K562 (cell line): ENCODE measurements at regions not wholly inside any gene's neighbourhood (a gene's known extent, or its start where the extent isn't known, plus 50 kb on each side); places are given as distances from the start of the nearest gene placed in this dataset.

Source experiments
- ATAC-seq: fragments of 200-7000 bp; cut with Tn5 transposase; 3 replicates; pipeline ENCODE4 v1.9.1; 2020; ENCODE audit warnings: moderate library complexity
- BruUV-seq: library from RNA; stranded (reverse); fragments of 400-500 nt; replicated peaks from 2 replicates; lab custom pipeline; 2021; lab: Mats Ljungman, UMichigan
- CTCF ChIA-PET: fragments of 300-600 bp; formaldehyde crosslinking; extraction: SDS; loops from one replicate; lab custom pipeline; 2021; ENCODE audit warnings: low intra/inter-chr PET ratio; lab: Yijun Ruan, JAX
- POLR2A ChIA-PET: fragments of 300-600, 350-650 bp; sonication (Branson Sonifier 250); formaldehyde crosslinking; extraction: SDS; loops from one replicate; lab custom pipeline; 2021; ENCODE audit warnings: antibody characterized with exemption, inconsistent platforms; lab: Yijun Ruan, JAX
- DNase-seq, 4 experiments: peaks; one replicate each; pipeline versions ENCODE4 v3.0.0 to v3.0.0-alpha.2; 2011 to 2018; ENCODE audit warnings: low spot score in 3 of 4, mixed read lengths in 3 of 4; ENCODE audit errors: extremely low read depth in 1 of 4
- FAIRE-seq: peaks from 2 replicates; lab custom pipeline; 2011; peaks lifted over from hg19 to GRCh38; lab: Jason Lieb, UNC
- H2AFZ ChIP-seq: 2 replicates; pipeline ENCODE4 v1.6.0; 2011; ENCODE audit warnings: low read depth, low read length, control low read depth, inconsistent platforms
- H3K27ac ChIP-seq: fragments of 200-600 bp; 3 replicates; pipeline ENCODE4 v1.8.0; 2011; ENCODE audit warnings: low read depth, mild to moderate bottlenecking, control low read depth, inconsistent platforms, low read length, moderate library complexity, mixed read lengths; ENCODE audit errors: extremely low read depth
- H3K27me3 ChIP-seq, 2 experiments: fragments of 300-600 bp in 1 of 2; 2 replicates in 1 of 2; 3 replicates in 1 of 2; pipeline versions ENCODE4 v1.6.0 to v1.8.0; 2011; ENCODE audit warnings: inconsistent platforms in 2 of 2, low read length in 2 of 2, mild to moderate bottlenecking in 1 of 2, mixed read lengths in 1 of 2, moderate library complexity in 1 of 2; ENCODE audit not compliant: control insufficient read depth in 2 of 2, insufficient read depth in 2 of 2
- H3K36me3 ChIP-seq: fragments of 300-600 bp; 3 replicates; pipeline ENCODE4 v1.8.0; 2011; ENCODE audit warnings: mild to moderate bottlenecking, low read length, inconsistent platforms; ENCODE audit not compliant: control insufficient read depth, insufficient read depth
- H3K4me1 ChIP-seq, 2 experiments: fragments of 200-600 bp in 1 of 2; replicated peaks in 1 of 2; 2 replicates in 1 of 2; 3 replicates in 1 of 2; pipeline versions ENCODE4 v1.5.1 to v1.8.0; 2011; ENCODE audit warnings: inconsistent platforms in 2 of 2, low read length in 2 of 2, mild to moderate bottlenecking in 1 of 2, mixed read lengths in 1 of 2, moderate library complexity in 1 of 2; ENCODE audit not compliant: control insufficient read depth in 2 of 2, insufficient read depth in 2 of 2
- H3K4me2 ChIP-seq: 2 replicates; pipeline ENCODE4 v1.6.1; 2011; ENCODE audit warnings: low read length, control low read depth, inconsistent platforms, mixed read lengths; ENCODE audit not compliant: insufficient read depth
- H3K4me3 ChIP-seq: fragments of 200-600 bp; sonication (generic), shearing (Covaris generic); 2 replicates; pipeline ENCODE4 v1.5.1; 2016; ENCODE audit warnings: control low read depth, inconsistent platforms
- H3K79me2 ChIP-seq: fragments of 200-600 bp; 3 replicates; pipeline ENCODE4 v1.8.0; 2011; ENCODE audit warnings: low read length, inconsistent platforms; ENCODE audit not compliant: control insufficient read depth, insufficient read depth
- H3K9ac ChIP-seq, 2 experiments: 2 replicates each; pipeline versions ENCODE4 v1.6.0 to v1.6.1; 2011; ENCODE audit warnings: low read depth in 2 of 2, low read length in 2 of 2, control low read depth in 1 of 2, inconsistent platforms in 1 of 2, mild to moderate bottlenecking in 1 of 2, mixed read lengths in 1 of 2; ENCODE audit not compliant: insufficient read depth in 1 of 2
- H3K9me1 ChIP-seq: one replicate; pipeline ENCODE4 v1.6.0; 2011; ENCODE audit warnings: inconsistent platforms, mild to moderate bottlenecking, low read length, moderate library complexity; ENCODE audit not compliant: control insufficient read depth, insufficient read depth
- H3K9me3 ChIP-seq: replicated peaks from 2 replicates; pipeline ENCODE4 v1.5.1; 2011; ENCODE audit warnings: low read depth, low read length, inconsistent platforms; ENCODE audit not compliant: control insufficient read depth, insufficient read depth
- H4K20me1 ChIP-seq: replicated peaks from 2 replicates; pipeline ENCODE4 v1.6.1; 2011; ENCODE audit warnings: low read length, inconsistent platforms, mixed read lengths; ENCODE audit not compliant: control insufficient read depth, insufficient read depth
- ATF4 ChIP-seq: fragments of 450-650 bp; formaldehyde crosslinking; IDR thresholded peaks from 2 replicates; pipeline ENCODE4 v1.4.0; 2022; ENCODE audit warnings: mild to moderate bottlenecking, moderate library complexity
- CBX1 ChIP-seq: sonication (generic); IDR thresholded peaks from 2 replicates; pipeline ENCODE4 v1.6.1; 2016; ENCODE audit warnings: antibody characterized with exemption, low read depth, mild to moderate bottlenecking
- ELF4 ChIP-seq: fragments of 450-650 bp; formaldehyde crosslinking; IDR thresholded peaks from 2 replicates; pipeline ENCODE4 v1.4.0; 2022; ENCODE audit warnings: missing genetic modification characterization
- GABPA ChIP-seq: fragments of 200-800 bp; sonication (Bioruptor generic); conservative IDR thresholded peaks from 2 replicates; pipeline ENCODE4 v1.6.1; 2016; ENCODE audit warnings: low read depth, missing genetic modification characterization, missing compliant biosample characterization
- HDAC2 ChIP-seq: fragments of 450-650 bp; IDR thresholded peaks from 2 replicates; pipeline ENCODE4 v1.6.1; 2016; ENCODE audit warnings: mild to moderate bottlenecking
- HNRNPH1 ChIP-seq: fragments of 200-400 bp; formaldehyde crosslinking; optimal IDR thresholded peaks from 2 replicates; pipeline ENCODE3; 2017; ENCODE audit warnings: low read depth, mild to moderate bottlenecking, low read length, moderate library complexity
- MECOM ChIP-seq: fragments of 250-450 bp; sonication (Bioruptor Pico); IDR thresholded peaks from 2 replicates; pipeline ENCODE4 v1.8.0; 2022; ENCODE audit warnings: inconsistent platforms
- MLLT1 ChIP-seq, 2 experiments: fragments of 450-650 bp; IDR thresholded peaks; 2 replicates each; pipeline ENCODE4 v1.6.1; 2016
- MTA2 ChIP-seq: fragments of 450-650 bp; IDR thresholded peaks from 2 replicates; pipeline ENCODE4 v1.6.1; 2016; ENCODE audit warnings: low read depth
- POLR2AphosphoS2 ChIP-seq: IDR thresholded peaks from 2 replicates; pipeline ENCODE4 v1.6.1; 2012; ENCODE audit warnings: low read length, improper control_type of control experiment
- POLR2H ChIP-seq: IDR thresholded peaks from 2 replicates; pipeline ENCODE4 v1.6.1; 2016; ENCODE audit warnings: missing genetic modification characterization, low read depth, mild to moderate bottlenecking, control low read depth, missing compliant biosample characterization, moderate library complexity
- POLR3A ChIP-seq: IDR thresholded peaks from 2 replicates; pipeline ENCODE4 v1.6.1; 2011; ENCODE audit warnings: borderline replicate concordance, mild to moderate bottlenecking, moderate library complexity; ENCODE audit not compliant: insufficient read length, insufficient read depth; ENCODE audit errors: extremely low read depth
- POLR3G ChIP-seq: IDR thresholded peaks from 2 replicates; pipeline ENCODE4 v1.6.1; 2011; ENCODE audit not compliant: insufficient read length, insufficient replicate concordance; ENCODE audit errors: extremely low read depth
- RCOR1 ChIP-seq, 2 experiments: IDR thresholded peaks; 2 replicates each; pipeline ENCODE4 v1.6.1; 2012; ENCODE audit warnings: low read depth in 2 of 2, low read length in 2 of 2, borderline replicate concordance in 1 of 2, improper control_type of control experiment in 1 of 2
- RFX1 ChIP-seq: fragments of 450-650 bp; IDR thresholded peaks from 2 replicates; pipeline ENCODE4 v1.6.1; 2016; ENCODE audit warnings: mild to moderate bottlenecking, moderate library complexity
- TAF7 ChIP-seq: fragments of 450-650 bp; IDR thresholded peaks from 2 replicates; pipeline ENCODE4 v1.6.1; 2016; ENCODE audit warnings: missing genetic modification characterization, missing compliant biosample characterization
- TAF9B ChIP-seq: fragments of 450-650 bp; IDR thresholded peaks from 2 replicates; pipeline ENCODE4 v1.6.1; 2018; ENCODE audit warnings: mild to moderate bottlenecking; ENCODE audit not compliant: partially characterized antibody
- YY1 ChIP-seq, 3 experiments: IDR thresholded peaks; 2 replicates each; pipeline ENCODE4 v1.6.1; 2011; ENCODE audit warnings: low read length in 2 of 3, mild to moderate bottlenecking in 2 of 3, moderate library complexity in 2 of 3, borderline replicate concordance in 1 of 3, control low read depth in 1 of 3, low read depth in 1 of 3; ENCODE audit not compliant: insufficient read depth in 3 of 3, insufficient replicate concordance in 2 of 3, control insufficient read depth in 1 of 3, insufficient read length in 1 of 3; ENCODE audit errors: extremely low read depth in 1 of 3
- WGBS: fragments of 100-300 bp; shearing (Covaris generic); methylation state at CpG from one replicate; pipeline ENCODE4 v1.1.6; 2016; ENCODE audit warnings: low coverage, mixed read lengths; ENCODE audit not compliant: insufficient coverage; ENCODE audit errors: missing lambda C conversion rate; 5-methylcytosine and 5-hydroxymethylcytosine counted together
- in situ Hi-C: fragments of 300-500 bp; cut with MboI; formaldehyde crosslinking; loops from 4 replicates; pipeline ENCODE4 v1.15.0; 2018; ENCODE audit warnings: inconsistent platforms, mixed read lengths
- intact Hi-C: fragments of 100-400 bp; cut with micrococcal nuclease; formaldehyde crosslinking; loops from 2 replicates; pipeline ENCODE4 v1.14.2; 2022
- TF ChIP-seq, protein P1 (sequence below): fragments of 250-450 bp; sonication (Bioruptor Pico); IDR thresholded peaks from 2 replicates; pipeline ENCODE4 v1.4.0; 2020; ENCODE audit warnings: mild to moderate bottlenecking, moderate library complexity

DNA sequence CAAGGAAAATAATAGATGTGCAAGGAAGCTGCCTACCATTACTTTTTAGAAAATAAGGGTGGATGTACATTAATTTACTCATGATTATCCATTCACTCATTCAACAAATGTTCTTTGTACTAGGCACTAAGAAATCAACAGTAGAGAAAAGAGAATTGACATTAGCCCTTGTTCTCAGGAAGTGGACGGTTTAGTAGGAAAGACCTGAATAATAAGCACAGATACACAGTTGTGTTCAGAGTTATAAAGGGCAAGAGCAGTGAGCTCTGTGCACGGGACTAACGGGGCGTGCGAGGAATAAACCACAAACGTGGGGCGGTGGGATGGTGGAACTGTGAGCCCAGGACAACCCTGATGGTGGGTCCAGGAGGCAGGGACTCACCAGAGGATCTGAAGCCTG, 94.4 kb upstream of the MBOAT2 start:
- in situ Hi-C loops (no loop called here), intact Hi-C loops (no loop called here)
- Histone ChIP-seq H3K36me3 (no peaks in the 10 kb centered on the region), H3K4me2 (no peak overlapping the region), H4K20me1 (no peaks in the 10 kb centered on the region; the same call in 1 of the 2 replicates), H3K4me3 (no peak overlapping the region), H3K9me3 (no peaks in the 10 kb centered on the region), H2AFZ (0 out of 2 replicates have a peak overlapping the region, but pooled peaks have one; percentile 12), H3K9ac (no peak overlapping the region), H3K27me3 (no peaks in the 10 kb centered on the region), H3K27ac (no peak overlapping the region), H3K9me1 (no peaks in the 10 kb centered on the region), H3K79me2 (no peaks in the 10 kb centered on the region), H3K4me1 (peaks cover 0 to 26% of the 10 kb centered on the region in 2 experiments; a peak in 2 of 5 replicates)
- ChIA-PET POLR2A (no interaction called here), CTCF (no interaction called here)
- TF ChIP-seq CBX1 (no peak), MTA2 (no peak), POLR2AphosphoS2 (no peak), ELF4 (CRISPR knock-in tag) (no peak), TAF7 (tag) (no peak), POLR3A (no peak), YY1 (IDR thresholded peaks at IDR 0.05; ENCODE audit: borderline replicate concordance in 1 of 3, control insufficient read depth in 1 of 3, extremely low read depth in 1 of 3, insufficient read depth in 3 of 3, insufficient read length in 1 of 3, insufficient replicate concordance in 2 of 3, low read depth in 1 of 3, low read length in 2 of 3) (no peak), ATF4 (CRISPR knock-in tag) (no peak), GABPA (tag) (no peak), MLLT1 (IDR thresholded peaks at IDR 0.05) (no peak), HDAC2 (no peak), TAF9B (no peak), RCOR1 (IDR thresholded peaks at IDR 0.05; ENCODE audit: borderline replicate concordance in 1 of 2, low read depth in 2 of 2, low read length in 2 of 2) (no peak), POLR3G (no peak), RFX1 (no peak), POLR2H (tag) (no peak), MECOM (CRISPR knock-in tag) (no peak), HNRNPH1 (no peak)
- TF ChIP-seq, protein P1, sequence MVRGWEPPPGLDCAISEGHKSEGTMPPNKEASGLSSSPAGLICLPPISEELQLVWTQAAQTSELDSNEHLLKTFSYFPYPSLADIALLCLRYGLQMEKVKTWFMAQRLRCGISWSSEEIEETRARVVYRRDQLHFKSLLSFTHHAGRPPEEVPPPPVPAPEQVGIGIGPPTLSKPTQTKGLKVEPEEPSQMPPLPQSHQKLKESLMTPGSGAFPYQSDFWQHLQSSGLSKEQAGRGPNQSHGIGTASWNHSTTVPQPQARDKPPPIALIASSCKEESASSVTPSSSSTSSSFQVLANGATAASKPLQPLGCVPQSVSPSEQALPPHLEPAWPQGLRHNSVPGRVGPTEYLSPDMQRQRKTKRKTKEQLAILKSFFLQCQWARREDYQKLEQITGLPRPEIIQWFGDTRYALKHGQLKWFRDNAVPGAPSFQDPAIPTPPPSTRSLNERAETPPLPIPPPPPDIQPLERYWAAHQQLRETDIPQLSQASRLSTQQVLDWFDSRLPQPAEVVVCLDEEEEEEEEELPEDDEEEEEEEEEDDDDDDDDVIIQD (CRISPR knock-in tag): no peak
- no TSS peak for BruUV-seq
- WGBS: 60% methylated on average over 7 of the region's 7 CpGs
- no peak for FAIRE-seq
- no peak for DNase-seq
- no peak for ATAC-seq
